ENCODE measurements at regions not wholly inside any gene's neighbourhood (a gene's known extent, or its start where the extent isn't known, plus 50 kb on each side); places are given as distances from the start of the nearest gene placed in this dataset.
A peak's percentile ranks its signal among the peaks of the same experiment; 100 is the strongest.

- Histone ChIP-seq H3K9me3 (replicated peaks in 1 of 2; ENCODE audit: control insufficient read depth in 2 of 2, insufficient read depth in 1 of 2, low read depth in 1 of 2, low read length in 2 of 2) (no peaks in the 10 kb centered on the region), H2BK15ac (ENCODE audit: low read length) (no peak overlapping the region), H4K8ac (ENCODE audit: low read depth, low read length) (no peak overlapping the region), H3K4me3 (ENCODE audit: low read length in 2 of 2) (no peak overlapping the region), H3K4ac (ENCODE audit: low read length) (no peak overlapping the region), H2BK5ac (ENCODE audit: low read length) (no peak overlapping the region), H3K79me1 (ENCODE audit: low read depth, low read length) (no peaks in the 10 kb centered on the region), H2AFZ (ENCODE audit: low read length) (no peak overlapping the region), H2BK12ac (ENCODE audit: low read length) (no peak overlapping the region), H3K4me1 (ENCODE audit: control insufficient read depth in 2 of 2, insufficient read depth in 1 of 2, low read depth in 1 of 2, low read length in 2 of 2) (no peaks in the 10 kb centered on the region), H3K14ac (ENCODE audit: low read length) (no peak overlapping the region), H2BK120ac (ENCODE audit: low read depth, low read length) (no peak overlapping the region), H3K27ac (replicated peaks; ENCODE audit: low read length) (no peak overlapping the region), H3K36me3 (replicated peaks in 1 of 2; ENCODE audit: control insufficient read depth in 2 of 2, insufficient read depth in 2 of 2, low read length in 2 of 2) (no peaks in the 10 kb centered on the region), H3K4me2 (ENCODE audit: insufficient read depth, low read length, poor library complexity, severe bottlenecking) (no peak overlapping the region), H2AK5ac (ENCODE audit: low read depth, low read length) (no peak overlapping the region), H3K27me3 (ENCODE audit: control insufficient read depth in 3 of 3, insufficient read depth in 3 of 3, low read depth in 1 of 3, low read length in 3 of 3) (no peaks in the 10 kb centered on the region), H3K18ac (ENCODE audit: low read length) (no peak overlapping the region), H3K9ac (ENCODE audit: low read depth, low read length, poor library complexity) (peak overlapping the region; percentile 15), H3K23ac (ENCODE audit: low read depth, low read length, poor library complexity) (no peak overlapping the region), H4K91ac (ENCODE audit: low read depth, low read length, poor library complexity) (no peak overlapping the region)
- no peak for DNase-seq (ENCODE audit: low spot score)
- WGBS, 2 donors (ENCODE audit: extremely low coverage in 2 of 2, insufficient read length in 2 of 2, insufficient replicate concordance in 1 of 2), result no CpG with 5 or more reads among the region's 7 CpGs
Observed at GRCh38 chr6:166814390-166814789, 142.0 kb downstream of the RNASET2 start.

GRCh38 chr6:166813461-166813860 is 142.9 kb downstream of the RNASET2 start:
- H2BK12ac ChIP-seq (ENCODE audit: low read length), result no peak overlapping the region
- no CpG with 5 or more reads among the region's 4 CpGs for whole genome bisulfite sequencing, 2 donors (ENCODE audit: extremely low coverage in 2 of 2, insufficient read length in 2 of 2, insufficient replicate concordance in 1 of 2)
- H2BK5ac ChIP-seq (ENCODE audit: low read length), result no peak overlapping the region
- no peaks in the 10 kb centered on the region for H3K27me3 ChIP-seq (ENCODE audit: control insufficient read depth in 3 of 3, insufficient read depth in 3 of 3, low read depth in 1 of 3, low read length in 3 of 3)
- H4K8ac ChIP-seq (ENCODE audit: low read depth, low read length), result no peak overlapping the region
- H3K9ac ChIP-seq (ENCODE audit: low read depth, low read length, poor library complexity), result no peak overlapping the region
- no peaks in the 10 kb centered on the region for H3K9me3 ChIP-seq (replicated peaks in 1 of 2; ENCODE audit: control insufficient read depth in 2 of 2, insufficient read depth in 1 of 2, low read depth in 1 of 2, low read length in 2 of 2)
- no peak overlapping the region for H3K14ac ChIP-seq (ENCODE audit: low read length)
- no peak overlapping the region for H3K18ac ChIP-seq (ENCODE audit: low read length)
- H2BK15ac ChIP-seq (ENCODE audit: low read length), result no peak overlapping the region
- H3K4me2 ChIP-seq (ENCODE audit: insufficient read depth, low read length, poor library complexity, severe bottlenecking), result no peak overlapping the region
- no peak overlapping the region for H4K91ac ChIP-seq (ENCODE audit: low read depth, low read length, poor library complexity)
- no peak overlapping the region for H2AK5ac ChIP-seq (ENCODE audit: low read depth, low read length)
- H3K4ac ChIP-seq (ENCODE audit: low read length), result no peak overlapping the region
- H3K27ac ChIP-seq (replicated peaks; ENCODE audit: low read length), result no peak overlapping the region
- no peak overlapping the region for H2BK120ac ChIP-seq (ENCODE audit: low read depth, low read length)
- H3K79me1 ChIP-seq (ENCODE audit: low read depth, low read length), result no peaks in the 10 kb centered on the region
- no peaks in the 10 kb centered on the region for H3K4me1 ChIP-seq (ENCODE audit: control insufficient read depth in 2 of 2, insufficient read depth in 1 of 2, low read depth in 1 of 2, low read length in 2 of 2)
- no peak overlapping the region for H2AFZ ChIP-seq (ENCODE audit: low read length)
- H3K23ac ChIP-seq (ENCODE audit: low read depth, low read length, poor library complexity), result no peak overlapping the region
- H3K36me3 ChIP-seq (replicated peaks in 1 of 2; ENCODE audit: control insufficient read depth in 2 of 2, insufficient read depth in 2 of 2, low read length in 2 of 2), result no peaks in the 10 kb centered on the region
- H3K4me3 ChIP-seq (ENCODE audit: low read length in 2 of 2), result no peak overlapping the region
- no peak for DNase-seq (ENCODE audit: low spot score)

- H3K4me2 ChIP-seq (ENCODE audit: insufficient read depth, low read length, poor library complexity, severe bottlenecking), result no peak overlapping the region
- no peak overlapping the region for H4K8ac ChIP-seq (ENCODE audit: low read depth, low read length)
- H3K27ac ChIP-seq (replicated peaks; ENCODE audit: low read length), result no peak overlapping the region
- no peak overlapping the region for H3K14ac ChIP-seq (ENCODE audit: low read length)
- no peak overlapping the region for H2BK120ac ChIP-seq (ENCODE audit: low read depth, low read length)
- H3K4me1 ChIP-seq (ENCODE audit: control insufficient read depth in 2 of 2, insufficient read depth in 1 of 2, low read depth in 1 of 2, low read length in 2 of 2), result no peaks in the 10 kb centered on the region
- H3K9me3 ChIP-seq (replicated peaks in 1 of 2; ENCODE audit: control insufficient read depth in 2 of 2, insufficient read depth in 1 of 2, low read depth in 1 of 2, low read length in 2 of 2), result peaks cover 4 to 13% of the 10 kb centered on the region in 2 donors
- no peak for DNase-seq (ENCODE audit: low spot score)
- no peaks in the 10 kb centered on the region for H3K27me3 ChIP-seq (ENCODE audit: control insufficient read depth in 3 of 3, insufficient read depth in 3 of 3, low read depth in 1 of 3, low read length in 3 of 3)
- H3K23ac ChIP-seq (ENCODE audit: low read depth, low read length, poor library complexity), result no peak overlapping the region
- H3K79me1 ChIP-seq (ENCODE audit: low read depth, low read length), result no peaks in the 10 kb centered on the region
- no peak overlapping the region for H4K91ac ChIP-seq (ENCODE audit: low read depth, low read length, poor library complexity)
- H2BK5ac ChIP-seq (ENCODE audit: low read length), result no peak overlapping the region
- no peaks in the 10 kb centered on the region for H3K36me3 ChIP-seq (replicated peaks in 1 of 2; ENCODE audit: control insufficient read depth in 2 of 2, insufficient read depth in 2 of 2, low read length in 2 of 2)
- H3K4ac ChIP-seq (ENCODE audit: low read length), result no peak overlapping the region
- H3K9ac ChIP-seq (ENCODE audit: low read depth, low read length, poor library complexity), result no peak overlapping the region
- H2BK15ac ChIP-seq (ENCODE audit: low read length), result no peak overlapping the region
- H2BK12ac ChIP-seq (ENCODE audit: low read length), result no peak overlapping the region
- no peak overlapping the region for H3K18ac ChIP-seq (ENCODE audit: low read length)
- H2AK5ac ChIP-seq (ENCODE audit: low read depth, low read length), result no peak overlapping the region
- H3K4me3 ChIP-seq (ENCODE audit: low read length in 2 of 2), result no peak overlapping the region
- no CpG with 5 or more reads among the region's 6 CpGs for WGBS, 2 donors (ENCODE audit: extremely low coverage in 2 of 2, insufficient read length in 2 of 2, insufficient replicate concordance in 1 of 2)
- no peak overlapping the region for H2AFZ ChIP-seq (ENCODE audit: low read length)
Observed at GRCh38 chr6:166810864-166811263, 145.5 kb downstream of the RNASET2 start.

GRCh38 chr6:166809721-166810120 is 146.6 kb downstream of the RNASET2 start:
- peak overlapping the region; percentile 26 for H3K9ac ChIP-seq (ENCODE audit: low read depth, low read length, poor library complexity)

More at GRCh38 chr6:166809721-166810120, 146.6 kb downstream of the RNASET2 start:
- Histone ChIP-seq H3K4me2 (ENCODE audit: insufficient read depth, low read length, poor library complexity, severe bottlenecking) (no peak overlapping the region), H3K4me1 (ENCODE audit: control insufficient read depth in 2 of 2, insufficient read depth in 1 of 2, low read depth in 1 of 2, low read length in 2 of 2) (no peaks in the 10 kb centered on the region), H2BK12ac (ENCODE audit: low read length) (no peak overlapping the region), H3K79me1 (ENCODE audit: low read depth, low read length) (no peaks in the 10 kb centered on the region), H3K18ac (ENCODE audit: low read length) (no peak overlapping the region), H2AFZ (ENCODE audit: low read length) (no peak overlapping the region), H4K8ac (ENCODE audit: low read depth, low read length) (no peak overlapping the region), H2BK5ac (ENCODE audit: low read length) (no peak overlapping the region), H3K23ac (ENCODE audit: low read depth, low read length, poor library complexity) (no peak overlapping the region), H3K4me3 (ENCODE audit: low read length in 2 of 2) (peak overlapping the region in 1 of 2 donors; percentile 18), H4K91ac (ENCODE audit: low read depth, low read length, poor library complexity) (no peak overlapping the region), H3K27me3 (ENCODE audit: control insufficient read depth in 3 of 3, insufficient read depth in 3 of 3, low read depth in 1 of 3, low read length in 3 of 3) (no peaks in the 10 kb centered on the region), H2BK15ac (ENCODE audit: low read length) (no peak overlapping the region), H3K14ac (ENCODE audit: low read length) (no peak overlapping the region), H3K36me3 (replicated peaks in 1 of 2; ENCODE audit: control insufficient read depth in 2 of 2, insufficient read depth in 2 of 2, low read length in 2 of 2) (no peaks in the 10 kb centered on the region), H2BK120ac (ENCODE audit: low read depth, low read length) (no peak overlapping the region), H2AK5ac (ENCODE audit: low read depth, low read length) (no peak overlapping the region), H3K9me3 (replicated peaks in 1 of 2; ENCODE audit: control insufficient read depth in 2 of 2, insufficient read depth in 1 of 2, low read depth in 1 of 2, low read length in 2 of 2) (peaks cover 4 to 18% of the 10 kb centered on the region in 2 donors), H3K4ac (ENCODE audit: low read length) (no peak overlapping the region), H3K27ac (replicated peaks; ENCODE audit: low read length) (no peak overlapping the region)
- DNase-seq (ENCODE audit: low spot score), result no peak
- WGBS, 2 donors (ENCODE audit: extremely low coverage in 2 of 2, insufficient read length in 2 of 2, insufficient replicate concordance in 1 of 2), result no CpG with 5 or more reads among the region's 8 CpGs
